Activated CD4-positive, alpha-beta T cell treated with anti-CD3 and anti-CD28 coated beads for 36 hours (primary cell): ENCODE measurements at regions not wholly inside any gene's neighbourhood (a gene's known extent, or its start where the extent isn't known, plus 50 kb on each side); places are given as distances from the start of the nearest gene placed in this dataset.

Experiments used
- ATAC-seq: fragments of 200-7000 bp; cut with Tn5 transposase; one replicate; pipeline ENCODE4 v1.10.0; 2021; ENCODE audit warnings: mild to moderate bottlenecking, moderate library complexity
- CTCF ChIA-PET: fragments of 350-600 bp; sonication (Branson Sonifier 250); formaldehyde crosslinking; loops from one replicate; lab custom pipeline; 2021; ENCODE audit warnings: antibody characterized with exemption; lab: Charles Lee
- POLR2A ChIA-PET: fragments of 350-600 bp; sonication (Branson Sonifier 250); formaldehyde crosslinking; loops from one replicate; lab custom pipeline; 2021; ENCODE audit warnings: antibody characterized with exemption, inconsistent platforms; lab: Charles Lee
- DNase-seq: peaks from one replicate; pipeline ENCODE4 v3.0.0-alpha.2; 2020
- H3K27ac Mint-ChIP-seq: one replicate; pipeline ENCODE4 v1.8.0; 2021; ENCODE audit warnings: mixed read lengths
- H3K27me3 Mint-ChIP-seq: one replicate; pipeline ENCODE4 v1.8.0; 2021; ENCODE audit warnings: mixed read lengths
- H3K36me3 Mint-ChIP-seq: one replicate; pipeline ENCODE4 v1.8.0; 2021; ENCODE audit warnings: low read depth, mixed read lengths
- H3K4me1 Mint-ChIP-seq: one replicate; pipeline ENCODE4 v1.8.0; 2021; ENCODE audit warnings: mixed read lengths
- H3K4me3 Mint-ChIP-seq: one replicate; pipeline ENCODE4 v1.8.0; 2021; ENCODE audit warnings: mild to moderate bottlenecking, moderate library complexity, mixed read lengths
- H3K9me3 Mint-ChIP-seq: one replicate; pipeline ENCODE4 v1.8.0; 2021; ENCODE audit warnings: low read depth, mixed read lengths
- intact Hi-C, 2 experiments: fragments of 100-400 bp; cut with DNase I in 1 of 2; cut with micrococcal nuclease in 1 of 2; formaldehyde crosslinking; loops; one replicate each; pipeline versions ENCODE4 v1.14.2 to v1.15.1; 2022 to 2024; cut with DNase I, micrococcal nuclease

- DNase-seq: no peak
- no peak for ATAC-seq
- ChIA-PET CTCF (interaction anchor here (1.0 kb wide), 1 partner anchor 10 kb away, joined by 3 read pairs; no protein-coding TSS in a partner anchor), POLR2A (no interaction called here)
- peaks cover 6% of the 10 kb centered on the region for H3K27me3 Mint-ChIP-seq
- H3K4me1 Mint-ChIP-seq: peaks cover 9% of the 10 kb centered on the region
- H3K4me3 Mint-ChIP-seq: no peak overlapping the region
- no peaks in the 10 kb centered on the region for H3K36me3 Mint-ChIP-seq
- no peaks in the 10 kb centered on the region for H3K9me3 Mint-ChIP-seq
- H3K27ac Mint-ChIP-seq: no peak overlapping the region
- intact Hi-C loops: no loop called here
These were observed 266.1 kb upstream of the DYNLRB2 start for GRCh38 chr16:80274576-80275191.

GRCh38 chr16:80273635-80274538 lies 266.9 kb upstream of the DYNLRB2 start:
- CTCF ChIA-PET: interaction anchor here (1.0 to 1.3 kb wide), 2 partner anchors 9 to 96 kb away, joined by 3 read pairs; no protein-coding TSS in a partner anchor
- peaks cover 9% of the 10 kb centered on the region for H3K4me1 Mint-ChIP-seq

DNA sequence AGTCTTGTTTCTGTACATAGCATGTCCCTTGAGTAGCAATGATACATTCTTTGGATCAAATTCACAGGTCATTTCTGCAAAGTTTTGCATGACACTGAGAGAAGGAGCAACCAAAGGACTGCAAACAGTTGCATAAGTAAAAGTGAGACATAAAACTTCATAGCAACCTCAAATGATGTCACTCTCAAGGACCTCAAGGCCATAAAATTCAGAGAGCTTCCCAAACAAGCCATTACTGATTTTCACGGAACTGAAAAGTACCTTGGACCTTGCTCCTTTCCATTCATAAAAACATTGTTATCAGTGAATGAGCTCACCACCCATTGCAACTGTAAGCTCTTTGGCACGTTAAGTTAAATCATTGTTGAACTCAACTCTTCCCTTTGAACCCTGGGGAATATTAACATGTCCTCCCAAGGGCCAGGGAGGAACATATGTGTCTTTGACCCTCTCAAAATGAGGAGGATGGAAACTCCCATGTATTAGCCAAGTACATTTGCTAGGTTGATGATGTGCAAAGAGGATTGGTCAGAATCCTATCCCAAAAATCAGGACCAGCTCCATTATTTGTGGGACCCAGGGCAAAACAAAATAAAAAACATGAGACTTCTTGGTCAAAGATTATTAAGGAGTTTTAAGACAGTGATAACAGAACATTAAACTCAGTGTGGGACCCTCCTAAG lies 275.0 kb upstream of the DYNLRB2 start:
- POLR2A ChIA-PET: interaction anchor here (0.6 kb wide), 1 partner anchor 1595 kb away, joined by 3 read pairs; no protein-coding TSS in a partner anchor
- intact Hi-C loops: no loop called here
- DNase-seq: no peak
- CTCF ChIA-PET: no interaction called here
- Mint-ChIP-seq H3K27ac (no peak overlapping the region), H3K4me3 (no peak overlapping the region), H3K9me3 (no peaks in the 10 kb centered on the region), H3K4me1 (peaks cover 3% of the 10 kb centered on the region), H3K36me3 (no peaks in the 10 kb centered on the region), H3K27me3 (peaks cover 17% of the 10 kb centered on the region)
- no peak for ATAC-seq

More at GRCh38 chr16:80273635-80274538, 266.9 kb upstream of the DYNLRB2 start:
- intact Hi-C loops: no loop called here
- Mint-ChIP-seq H3K27ac (peak overlapping the region; percentile 10), H3K9me3 (no peaks in the 10 kb centered on the region), H3K4me3 (no peak overlapping the region), H3K27me3 (peaks cover 3% of the 10 kb centered on the region), H3K36me3 (no peaks in the 10 kb centered on the region)
- ATAC-seq: peak; percentile 80
- peak; percentile 31 for DNase-seq
- POLR2A ChIA-PET: no interaction called here

- no peak overlapping the region for H3K27ac Mint-ChIP-seq
- intact Hi-C loops: no loop called here
- ChIA-PET POLR2A (no interaction called here), CTCF (no interaction called here)
- no peak overlapping the region for H3K4me3 Mint-ChIP-seq
- H3K9me3 Mint-ChIP-seq: no peaks in the 10 kb centered on the region
- ATAC-seq: peak; percentile 44
- peak; percentile 5 for DNase-seq
- no peaks in the 10 kb centered on the region for H3K36me3 Mint-ChIP-seq
- peaks cover 3% of the 10 kb centered on the region for H3K4me1 Mint-ChIP-seq
- H3K27me3 Mint-ChIP-seq: peaks cover 24% of the 10 kb centered on the region
These were observed 276.7 kb upstream of the DYNLRB2 start for GRCh38 chr16:80263848-80264694.

GRCh38 chr16:80263181-80263823 lies 277.5 kb upstream of the DYNLRB2 start:
- DNase-seq: no peak
- H3K9me3 Mint-ChIP-seq: no peaks in the 10 kb centered on the region
- ChIA-PET POLR2A (no interaction called here), CTCF (no interaction called here)
- H3K27ac Mint-ChIP-seq: no peak overlapping the region
- intact Hi-C loops: no loop called here
- no peaks in the 10 kb centered on the region for H3K36me3 Mint-ChIP-seq
- ATAC-seq: no peak
- H3K27me3 Mint-ChIP-seq: peaks cover 23% of the 10 kb centered on the region
- H3K4me3 Mint-ChIP-seq: no peak overlapping the region
- H3K4me1 Mint-ChIP-seq: peaks cover 3% of the 10 kb centered on the region

- intact Hi-C loops: no loop called here
- no peak overlapping the region for H3K27ac Mint-ChIP-seq
- H3K27me3 Mint-ChIP-seq: peaks cover 17% of the 10 kb centered on the region
- H3K9me3 Mint-ChIP-seq: no peaks in the 10 kb centered on the region
- H3K36me3 Mint-ChIP-seq: no peaks in the 10 kb centered on the region
- ATAC-seq: no peak
- no peak overlapping the region for H3K4me3 Mint-ChIP-seq
- ChIA-PET CTCF (interaction anchor here (1.0 kb wide), 1 partner anchor 10 kb away, joined by 3 read pairs; no protein-coding TSS in a partner anchor), POLR2A (no interaction called here)
- peaks cover 3% of the 10 kb centered on the region for H3K4me1 Mint-ChIP-seq
- DNase-seq: no peak
These were observed 279.9 kb upstream of the DYNLRB2 start for GRCh38 chr16:80260906-80261311.

GRCh38 chr16:80259290-80259805 lies 281.4 kb upstream of the DYNLRB2 start:
- peaks cover 2% of the 10 kb centered on the region for H3K4me1 Mint-ChIP-seq
- H3K27ac Mint-ChIP-seq: no peak overlapping the region
- DNase-seq (no peak), ATAC-seq (no peak)
- POLR2A ChIA-PET: no interaction called here
- no peak overlapping the region for H3K4me3 Mint-ChIP-seq
- H3K36me3 Mint-ChIP-seq: no peaks in the 10 kb centered on the region
- intact Hi-C loops: no loop called here
- peaks cover 19% of the 10 kb centered on the region for H3K27me3 Mint-ChIP-seq
- no peaks in the 10 kb centered on the region for H3K9me3 Mint-ChIP-seq
- CTCF ChIA-PET: interaction anchor here (1.2 kb wide), 1 partner anchor 202 kb away, joined by 3 read pairs; no protein-coding TSS in a partner anchor

DNA sequence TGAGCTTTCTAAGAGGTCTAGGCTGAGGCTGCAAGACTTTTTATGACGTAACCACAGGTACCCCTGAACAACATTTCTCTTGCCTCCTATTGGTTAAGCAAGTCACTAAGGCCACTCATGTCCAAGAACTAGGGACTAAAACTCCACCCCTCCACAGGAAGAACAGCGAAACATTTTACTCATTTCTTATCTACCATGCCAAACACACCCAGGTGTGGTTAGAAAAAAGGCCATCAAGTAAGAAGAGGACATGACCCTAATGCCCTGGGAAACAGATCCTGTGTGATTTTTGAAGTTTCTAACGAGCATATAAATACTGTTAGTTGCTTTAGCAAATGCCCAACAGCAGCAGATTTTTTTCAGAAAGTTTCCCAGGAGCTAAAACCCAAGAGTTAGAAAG lies 282.4 kb upstream of the DYNLRB2 start:
- Mint-ChIP-seq H3K27me3 (peaks cover 18% of the 10 kb centered on the region), H3K27ac (no peak overlapping the region), H3K4me1 (no peaks in the 10 kb centered on the region), H3K9me3 (no peaks in the 10 kb centered on the region), H3K4me3 (no peak overlapping the region), H3K36me3 (no peaks in the 10 kb centered on the region)
- intact Hi-C loops: no loop called here
- DNase-seq (no peak), ATAC-seq (no peak)
- ChIA-PET CTCF (interaction anchor here (1.2 kb wide), 1 partner anchor 203 kb away, joined by 3 read pairs; no protein-coding TSS in a partner anchor), POLR2A (no interaction called here)

- DNase-seq (no peak), ATAC-seq (no peak)
- Mint-ChIP-seq H3K27ac (no peak overlapping the region), H3K4me1 (no peaks in the 10 kb centered on the region), H3K27me3 (peaks cover 22% of the 10 kb centered on the region), H3K9me3 (no peaks in the 10 kb centered on the region), H3K36me3 (no peaks in the 10 kb centered on the region), H3K4me3 (no peak overlapping the region)
- ChIA-PET CTCF (no interaction called here), POLR2A (no interaction called here)
- intact Hi-C loops: no loop called here
These were observed 285.8 kb upstream of the DYNLRB2 start for GRCh38 chr16:80254970-80255369.

GRCh38 chr16:80253741-80254140 lies 287.1 kb upstream of the DYNLRB2 start:
- POLR2A ChIA-PET: no interaction called here
- Mint-ChIP-seq H3K27me3 (peaks cover 23% of the 10 kb centered on the region), H3K9me3 (no peaks in the 10 kb centered on the region), H3K4me1 (no peaks in the 10 kb centered on the region), H3K4me3 (no peak overlapping the region), H3K36me3 (no peaks in the 10 kb centered on the region), H3K27ac (no peak overlapping the region)
- intact Hi-C loops: no loop called here
- CTCF ChIA-PET: no interaction called here
- ATAC-seq (no peak), DNase-seq (no peak)
